Colonic mucosa (tissue), 4 donors: ENCODE measurements at regions not wholly inside any gene's neighbourhood (a gene's known extent, or its start where the extent isn't known, plus 50 kb on each side); places are given as distances from the start of the nearest gene placed in this dataset.

ENCODE experiments used
- DNase-seq: peaks from one replicate; pipeline ENCODE4 v3.0.0-alpha.2; 2020
- H3K27ac ChIP-seq: fragments of 200-600 bp; one replicate; pipeline ENCODE4 v1.8.0; 2021
- H3K27me3 ChIP-seq: fragments of 200-600 bp; one replicate; pipeline ENCODE4 v1.8.0; 2021
- H3K36me3 ChIP-seq: fragments of 200-600 bp; one replicate; pipeline ENCODE4 v1.8.0; 2021
- H3K4me1 ChIP-seq: fragments of 200-600 bp; one replicate; pipeline ENCODE4 v1.8.0; 2021; ENCODE audit warnings: mild to moderate bottlenecking
- H3K4me3 ChIP-seq: fragments of 200-600 bp; one replicate; pipeline ENCODE4 v1.8.0; 2021
- H3K9ac ChIP-seq, 2 donors: one replicate each; pipeline ENCODE4 v1.7.0; 2013; ENCODE audit warnings: control low read depth in 2 of 2, low read depth in 2 of 2, low read length in 2 of 2
- H3K9me3 ChIP-seq: fragments of 200-600 bp; one replicate; pipeline ENCODE4 v1.8.0; 2021
- intact Hi-C: fragments of 100-400 bp; cut with DNase I; formaldehyde crosslinking; loops from one replicate; pipeline ENCODE4 v1.14.1; 2022
- TF ChIP-seq, protein P1 (sequence below): fragments of 200-600 bp; IDR thresholded peaks from one replicate; pipeline ENCODE4 v1.8.0; 2022; ENCODE audit warnings: antibody characterized with exemption, mild to moderate bottlenecking
- donor health status: healthy.
- donor health status: DM: no; HTN: no; CAD: no.
- donor health status: DM: no; HTN: no; CAD: no.

- H3K4me1 ChIP-seq = no peaks in the 10 kb centered on the region
- no peak overlapping the region for H3K4me3 ChIP-seq
- no peaks in the 10 kb centered on the region for H3K36me3 ChIP-seq
- intact Hi-C loops = no loop called here
- H3K9me3 ChIP-seq = no peaks in the 10 kb centered on the region
- TF ChIP-seq, protein P1, sequence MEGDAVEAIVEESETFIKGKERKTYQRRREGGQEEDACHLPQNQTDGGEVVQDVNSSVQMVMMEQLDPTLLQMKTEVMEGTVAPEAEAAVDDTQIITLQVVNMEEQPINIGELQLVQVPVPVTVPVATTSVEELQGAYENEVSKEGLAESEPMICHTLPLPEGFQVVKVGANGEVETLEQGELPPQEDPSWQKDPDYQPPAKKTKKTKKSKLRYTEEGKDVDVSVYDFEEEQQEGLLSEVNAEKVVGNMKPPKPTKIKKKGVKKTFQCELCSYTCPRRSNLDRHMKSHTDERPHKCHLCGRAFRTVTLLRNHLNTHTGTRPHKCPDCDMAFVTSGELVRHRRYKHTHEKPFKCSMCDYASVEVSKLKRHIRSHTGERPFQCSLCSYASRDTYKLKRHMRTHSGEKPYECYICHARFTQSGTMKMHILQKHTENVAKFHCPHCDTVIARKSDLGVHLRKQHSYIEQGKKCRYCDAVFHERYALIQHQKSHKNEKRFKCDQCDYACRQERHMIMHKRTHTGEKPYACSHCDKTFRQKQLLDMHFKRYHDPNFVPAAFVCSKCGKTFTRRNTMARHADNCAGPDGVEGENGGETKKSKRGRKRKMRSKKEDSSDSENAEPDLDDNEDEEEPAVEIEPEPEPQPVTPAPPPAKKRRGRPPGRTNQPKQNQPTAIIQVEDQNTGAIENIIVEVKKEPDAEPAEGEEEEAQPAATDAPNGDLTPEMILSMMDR = no peak
- no peak overlapping the region for H3K27ac ChIP-seq
- no peak for DNase-seq
- no peak overlapping the region for H3K9ac ChIP-seq
- no peaks in the 10 kb centered on the region for H3K27me3 ChIP-seq
These were observed 237.2 kb downstream of the TSN start for GRCh38 chr2:121992700-121993099.

DNA sequence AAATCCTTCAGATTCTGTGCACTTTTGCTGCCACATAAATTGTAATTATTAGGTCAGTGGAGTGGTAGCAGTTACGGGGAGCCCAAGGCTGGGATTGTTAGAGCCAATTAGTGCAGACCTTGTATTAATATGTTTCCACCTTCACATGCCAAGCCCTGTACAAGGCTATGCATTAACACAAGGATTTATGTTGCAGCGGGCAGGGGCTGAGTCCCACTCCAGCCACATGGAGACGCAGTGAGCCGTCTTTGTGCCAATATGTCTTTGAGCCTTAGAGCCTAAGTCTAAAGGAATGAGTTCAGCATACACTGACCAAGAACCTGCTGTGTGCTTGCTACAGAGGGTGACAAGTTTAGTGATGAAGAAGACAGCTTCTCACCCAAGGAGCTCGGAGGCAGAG lies 238.2 kb downstream of the TSN start:
- Histone ChIP-seq H3K9me3 (no peaks in the 10 kb centered on the region), H3K36me3 (no peaks in the 10 kb centered on the region), H3K27ac (no peak overlapping the region), H3K9ac (no peak overlapping the region), H3K27me3 (no peaks in the 10 kb centered on the region), H3K4me1 (no peaks in the 10 kb centered on the region), H3K4me3 (no peak overlapping the region)
- intact Hi-C loops = no loop called here
- TF ChIP-seq, protein P1 = no peak
- no peak for DNase-seq

DNA sequence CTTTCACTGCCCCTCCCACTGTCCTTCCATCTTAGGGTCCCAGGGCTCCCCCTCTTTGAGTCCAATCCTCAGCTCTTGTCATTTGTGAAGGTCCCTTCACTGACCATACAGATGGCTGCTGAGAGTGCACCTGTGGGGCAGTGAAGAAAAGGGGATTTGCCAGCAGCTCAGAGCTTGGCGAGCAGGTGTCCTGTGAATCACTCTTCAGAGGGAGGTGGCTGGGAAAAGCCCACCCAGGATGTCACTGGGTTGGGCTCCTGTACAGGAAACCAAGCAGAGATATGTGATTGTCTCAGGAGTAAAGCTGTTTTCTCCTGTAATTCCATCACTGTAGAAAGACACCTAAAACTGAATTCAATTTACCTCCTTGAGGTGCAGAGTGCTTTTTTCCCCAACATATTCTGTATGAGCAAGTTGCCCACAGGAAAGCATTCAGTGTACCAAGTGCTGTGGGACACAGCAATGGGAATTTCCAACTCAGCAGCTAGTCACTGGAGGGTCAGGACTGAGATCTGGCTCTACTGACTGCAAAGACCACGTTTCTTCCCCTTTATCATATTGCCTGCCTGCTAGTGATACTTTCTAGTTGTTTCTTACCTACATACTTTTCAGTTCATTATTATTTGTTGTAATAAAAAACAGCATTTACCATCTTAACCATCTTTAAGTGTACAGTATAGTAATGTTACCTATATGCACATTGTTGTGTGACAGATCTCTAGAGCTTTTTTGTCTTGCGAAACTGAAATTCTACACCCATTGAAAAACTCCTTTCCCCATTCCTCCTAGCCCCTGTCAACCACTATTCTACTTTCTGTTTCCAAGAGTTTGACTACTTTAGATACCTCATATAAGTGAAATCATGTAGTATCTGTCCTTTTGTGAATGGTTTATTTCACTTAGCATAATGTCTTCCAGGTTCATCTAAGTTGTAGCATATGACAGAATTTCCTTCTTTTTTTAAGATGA lies 239.1 kb downstream of the TSN start:
- no peaks in the 10 kb centered on the region for H3K27me3 ChIP-seq
- no peak overlapping the region for H3K27ac ChIP-seq
- no peak overlapping the region for H3K4me3 ChIP-seq
- no peaks in the 10 kb centered on the region for H3K9me3 ChIP-seq
- intact Hi-C loops = no loop called here
- H3K4me1 ChIP-seq = no peaks in the 10 kb centered on the region
- H3K9ac ChIP-seq = no peak overlapping the region
- DNase-seq = no peak
- H3K36me3 ChIP-seq = no peaks in the 10 kb centered on the region
- TF ChIP-seq, protein P1 = no peak

GRCh38 chr2:121998751-121999150 lies 243.3 kb downstream of the TSN start:
- H3K27me3 ChIP-seq = no peaks in the 10 kb centered on the region
- H3K4me3 ChIP-seq = no peak overlapping the region
- H3K27ac ChIP-seq = no peak overlapping the region
- intact Hi-C loops = no loop called here
- H3K9me3 ChIP-seq = no peaks in the 10 kb centered on the region
- DNase-seq = no peak
- H3K4me1 ChIP-seq = no peaks in the 10 kb centered on the region
- no peak overlapping the region for H3K9ac ChIP-seq
- TF ChIP-seq, protein P1 = no peak
- no peaks in the 10 kb centered on the region for H3K36me3 ChIP-seq

- no peaks in the 10 kb centered on the region for H3K4me1 ChIP-seq
These were observed 243.8 kb downstream of the TSN start for GRCh38 chr2:121999264-121999663.

More at GRCh38 chr2:121999264-121999663, 243.8 kb downstream of the TSN start:
- H3K9me3 ChIP-seq = no peaks in the 10 kb centered on the region
- intact Hi-C loops = no loop called here
- H3K9ac ChIP-seq = no peak overlapping the region
- H3K27ac ChIP-seq = no peak overlapping the region
- no peaks in the 10 kb centered on the region for H3K27me3 ChIP-seq
- TF ChIP-seq, protein P1 = no peak
- DNase-seq = peak; percentile 66
- no peak overlapping the region for H3K4me3 ChIP-seq
- no peaks in the 10 kb centered on the region for H3K36me3 ChIP-seq
